Hepatocyte (in vitro differentiated cells): ENCODE measurements at regions not wholly inside any gene's neighbourhood (a gene's known extent, or its start where the extent isn't known, plus 50 kb on each side); places are given as distances from the start of the nearest gene placed in this dataset.

Experiments
- DNase-seq: peaks from one replicate; pipeline ENCODE4 v3.0.0-alpha.2; 2016; ENCODE audit warnings: low spot score
- H2AFZ ChIP-seq: fragments of 200-600 bp; sonication (generic); 2 replicates; pipeline ENCODE4 v1.6.0; 2016; ENCODE audit warnings: antibody characterized with exemption, mild to moderate bottlenecking
- H3K27ac ChIP-seq: fragments of 200-600 bp; sonication (generic); 2 replicates; pipeline ENCODE4 v1.5.1; 2016; ENCODE audit warnings: mild to moderate bottlenecking
- H3K27me3 ChIP-seq: fragments of 200-600 bp; sonication (generic); 2 replicates; pipeline ENCODE4 v1.6.1; 2016
- H3K36me3 ChIP-seq: fragments of 200-600 bp; sonication (generic); replicated peaks from 2 replicates; pipeline ENCODE4 v1.5.1; 2016; ENCODE audit warnings: low read depth; ENCODE audit not compliant: insufficient read depth
- H3K4me1 ChIP-seq: fragments of 200-600 bp; sonication (generic); 2 replicates; pipeline ENCODE4 v1.5.1; 2016; ENCODE audit warnings: mild to moderate bottlenecking, moderate library complexity; ENCODE audit not compliant: insufficient read depth
- H3K4me2 ChIP-seq: fragments of 200-600 bp; sonication (generic); 2 replicates; pipeline ENCODE4 v1.6.0; 2016
- H3K4me3 ChIP-seq: fragments of 200-600 bp; sonication (generic); 2 replicates; pipeline ENCODE4 v1.5.1; 2016; ENCODE audit warnings: mild to moderate bottlenecking
- H3K79me2 ChIP-seq: fragments of 200-600 bp; sonication (generic); 2 replicates; pipeline ENCODE4 v1.6.0; 2017; ENCODE audit warnings: mild to moderate bottlenecking
- H3K9me2 ChIP-seq: fragments of 200-600 bp; sonication (generic); replicated peaks from 2 replicates; pipeline ENCODE4 v1.6.0; 2017; ENCODE audit warnings: mild to moderate bottlenecking; ENCODE audit not compliant: insufficient read depth
- H3K9me3 ChIP-seq: fragments of 200-600 bp; sonication (generic); 2 replicates; pipeline ENCODE4 v1.5.1; 2016; ENCODE audit warnings: low read depth, mild to moderate bottlenecking
- H4K20me1 ChIP-seq: fragments of 200-600 bp; sonication (generic); 2 replicates; pipeline ENCODE4 v1.6.0; 2016; ENCODE audit warnings: mild to moderate bottlenecking; ENCODE audit not compliant: insufficient read depth, poor library complexity, severe bottlenecking
- EZH2 ChIP-seq: fragments of 200-600 bp; sonication (generic); IDR thresholded peaks from 2 replicates; pipeline ENCODE4 v1.6.1; 2016; ENCODE audit warnings: antibody characterized with exemption, mild to moderate bottlenecking, borderline replicate concordance
- EZH2phosphoT487 ChIP-seq: fragments of 200-600 bp; sonication (generic); IDR thresholded peaks from one replicate; pipeline ENCODE4 v1.6.1; 2018; ENCODE audit warnings: antibody characterized with exemption, mild to moderate bottlenecking, low read depth, moderate library complexity; ENCODE audit not compliant: unreplicated experiment, severe bottlenecking
- WGBS: methylation state at CpG from one replicate; pipeline ENCODE4 v1.1.6; 2016; ENCODE audit warnings: low lambda C conversion rate; ENCODE audit errors: missing lambda C conversion rate; 5-methylcytosine and 5-hydroxymethylcytosine counted together
- TF ChIP-seq, protein P1 (sequence below): fragments of 200-600 bp; sonication (generic); IDR thresholded peaks from 2 replicates; pipeline ENCODE4 v1.5.1; 2016; ENCODE audit warnings: antibody characterized with exemption, mild to moderate bottlenecking; ENCODE audit not compliant: poor library complexity

- H3K79me2 ChIP-seq: no peaks in the 10 kb centered on the region
- H3K27me3 ChIP-seq: no peaks in the 10 kb centered on the region
- H4K20me1 ChIP-seq: no peaks in the 10 kb centered on the region
- WGBS: 89% methylated on average over 1 of the region's 1 CpG
- no peaks in the 10 kb centered on the region for H3K36me3 ChIP-seq
- H3K4me1 ChIP-seq: no peaks in the 10 kb centered on the region
- H3K9me3 ChIP-seq: no peaks in the 10 kb centered on the region
- no peak overlapping the region for H3K27ac ChIP-seq
- no peak overlapping the region for H2AFZ ChIP-seq
- H3K9me2 ChIP-seq: no peaks in the 10 kb centered on the region
- H3K4me3 ChIP-seq: no peak overlapping the region
- TF ChIP-seq EZH2phosphoT487 (no peak), EZH2 (no peak)
- TF ChIP-seq, protein P1, sequence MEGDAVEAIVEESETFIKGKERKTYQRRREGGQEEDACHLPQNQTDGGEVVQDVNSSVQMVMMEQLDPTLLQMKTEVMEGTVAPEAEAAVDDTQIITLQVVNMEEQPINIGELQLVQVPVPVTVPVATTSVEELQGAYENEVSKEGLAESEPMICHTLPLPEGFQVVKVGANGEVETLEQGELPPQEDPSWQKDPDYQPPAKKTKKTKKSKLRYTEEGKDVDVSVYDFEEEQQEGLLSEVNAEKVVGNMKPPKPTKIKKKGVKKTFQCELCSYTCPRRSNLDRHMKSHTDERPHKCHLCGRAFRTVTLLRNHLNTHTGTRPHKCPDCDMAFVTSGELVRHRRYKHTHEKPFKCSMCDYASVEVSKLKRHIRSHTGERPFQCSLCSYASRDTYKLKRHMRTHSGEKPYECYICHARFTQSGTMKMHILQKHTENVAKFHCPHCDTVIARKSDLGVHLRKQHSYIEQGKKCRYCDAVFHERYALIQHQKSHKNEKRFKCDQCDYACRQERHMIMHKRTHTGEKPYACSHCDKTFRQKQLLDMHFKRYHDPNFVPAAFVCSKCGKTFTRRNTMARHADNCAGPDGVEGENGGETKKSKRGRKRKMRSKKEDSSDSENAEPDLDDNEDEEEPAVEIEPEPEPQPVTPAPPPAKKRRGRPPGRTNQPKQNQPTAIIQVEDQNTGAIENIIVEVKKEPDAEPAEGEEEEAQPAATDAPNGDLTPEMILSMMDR: no peak
- DNase-seq: no peak
- H3K4me2 ChIP-seq: no peak overlapping the region
These were observed 1229.1 kb upstream of the ACVR2A start for GRCh38 chr2:146615778-146616177.

GRCh38 chr2:146608490-146608889, 1236.3 kb upstream of the ACVR2A start:
- H3K4me1 ChIP-seq: no peaks in the 10 kb centered on the region
- no peak overlapping the region for H2AFZ ChIP-seq
- no peaks in the 10 kb centered on the region for H3K27me3 ChIP-seq
- TF ChIP-seq EZH2 (no peak), EZH2phosphoT487 (no peak)
- TF ChIP-seq, protein P1: no peak
- H3K27ac ChIP-seq: no peak overlapping the region
- no peaks in the 10 kb centered on the region for H3K36me3 ChIP-seq
- no peak for DNase-seq
- no peak overlapping the region for H3K4me2 ChIP-seq
- H4K20me1 ChIP-seq: no peaks in the 10 kb centered on the region
- no peaks in the 10 kb centered on the region for H3K9me3 ChIP-seq
- no peaks in the 10 kb centered on the region for H3K9me2 ChIP-seq
- no peaks in the 10 kb centered on the region for H3K79me2 ChIP-seq
- 15% methylated on average over 1 of the region's 1 CpG for WGBS
- no peak overlapping the region for H3K4me3 ChIP-seq

DNA sequence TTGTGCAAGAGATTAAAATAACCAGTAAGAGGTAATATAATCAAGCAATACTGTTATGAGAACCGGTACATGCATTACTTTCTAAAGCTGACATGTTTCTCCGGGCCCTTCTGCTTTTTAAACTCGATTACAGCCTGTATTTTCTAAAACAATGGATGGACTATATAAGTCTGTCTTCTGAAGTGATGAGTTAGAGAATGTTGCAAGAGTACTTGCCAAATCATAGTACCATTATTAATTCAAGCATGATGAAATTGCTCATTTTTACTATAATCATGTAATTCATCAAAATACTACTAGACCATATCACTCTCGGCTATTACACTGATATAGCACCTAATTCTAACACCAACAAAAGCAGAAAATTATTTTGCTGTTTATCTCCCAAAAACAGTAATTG, 1240.3 kb upstream of the ACVR2A start:
- H3K4me1 ChIP-seq: no peaks in the 10 kb centered on the region
- H3K4me2 ChIP-seq: no peak overlapping the region
- no peaks in the 10 kb centered on the region for H4K20me1 ChIP-seq
- H3K4me3 ChIP-seq: no peak overlapping the region
- H2AFZ ChIP-seq: no peak overlapping the region
- H3K79me2 ChIP-seq: no peaks in the 10 kb centered on the region
- H3K27me3 ChIP-seq: no peaks in the 10 kb centered on the region
- no peak for TF ChIP-seq EZH2
- TF ChIP-seq EZH2phosphoT487: no peak
- TF ChIP-seq, protein P1: no peak
- DNase-seq: no peak
- no peaks in the 10 kb centered on the region for H3K9me3 ChIP-seq
- WGBS: 91% methylated on average over 4 of the region's 4 CpGs
- H3K9me2 ChIP-seq: no peaks in the 10 kb centered on the region
- H3K27ac ChIP-seq: no peak overlapping the region
- H3K36me3 ChIP-seq: no peaks in the 10 kb centered on the region

DNA sequence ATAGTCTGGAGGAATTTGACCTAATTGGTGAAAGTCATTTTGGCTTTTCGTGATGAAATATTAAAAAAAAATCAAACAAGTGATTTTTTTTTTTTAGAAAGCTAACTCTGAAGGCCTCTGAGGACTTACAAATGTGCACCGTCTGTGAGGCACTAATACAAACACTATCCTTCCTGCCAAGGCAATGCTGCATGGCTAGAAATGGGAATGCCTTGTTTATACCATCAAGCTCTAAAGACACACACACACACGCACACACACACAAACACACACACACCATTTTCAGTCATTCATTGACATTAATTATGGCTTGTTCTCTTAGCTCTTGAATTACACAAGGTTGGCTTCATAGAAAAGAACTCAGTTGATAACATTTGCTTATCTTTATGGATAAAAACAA, 1242.0 kb upstream of the ACVR2A start:
- no peaks in the 10 kb centered on the region for H3K4me1 ChIP-seq
- H3K36me3 ChIP-seq: no peaks in the 10 kb centered on the region
- no peak overlapping the region for H2AFZ ChIP-seq
- H3K9me3 ChIP-seq: no peaks in the 10 kb centered on the region
- no peaks in the 10 kb centered on the region for H3K9me2 ChIP-seq
- DNase-seq: no peak
- no peaks in the 10 kb centered on the region for H4K20me1 ChIP-seq
- H3K27me3 ChIP-seq: no peaks in the 10 kb centered on the region
- TF ChIP-seq EZH2phosphoT487: no peak
- no peak for TF ChIP-seq EZH2
- TF ChIP-seq, protein P1: no peak
- H3K4me2 ChIP-seq: no peak overlapping the region
- H3K4me3 ChIP-seq: no peak overlapping the region
- WGBS: 67% methylated on average over 3 of the region's 3 CpGs
- H3K79me2 ChIP-seq: no peaks in the 10 kb centered on the region
- H3K27ac ChIP-seq: no peak overlapping the region
